Activated CD4-positive, CD25-positive, alpha-beta regulatory T cell treated with anti-CD3 and anti-CD28 coated beads, Interleukin-2, amount 50 U/mL, for 16 hours (primary cell): ENCODE measurements at regions not wholly inside any gene's neighbourhood (a gene's known extent, or its start where the extent isn't known, plus 50 kb on each side); places are given as distances from the start of the nearest gene placed in this dataset.
"Not testable (repeated sequence)": the region's sequence is repeated elsewhere in the genome, so short reads cannot be mapped to it uniquely, and the experiment has no call there.

Experiments
- DNase-seq: peaks from one replicate; pipeline ENCODE4 v3.0.0-alpha.2; 2020; ENCODE audit warnings: low read depth, low spot score

- DNase-seq: not testable (repeated sequence)
These were observed 98.1 kb downstream of the ARRDC3 start for GRCh38 chr5:91285062-91285461.

- no peak for DNase-seq
These were observed 99.2 kb downstream of the ARRDC3 start for GRCh38 chr5:91283899-91284298.

GRCh38 chr5:91283326-91283725 is 99.8 kb downstream of the ARRDC3 start:
- no peak for DNase-seq

GRCh38 chr5:91282210-91282609 is 100.9 kb downstream of the ARRDC3 start:
- DNase-seq: no peak

- DNase-seq: no peak
These were observed 101.7 kb downstream of the ARRDC3 start for GRCh38 chr5:91281401-91281800.

GRCh38 chr5:91280362-91281269 is 102.5 kb downstream of the ARRDC3 start:
- DNase-seq: peak; percentile 71

- DNase-seq: no peak
These were observed 105.3 kb downstream of the ARRDC3 start for GRCh38 chr5:91277840-91278239.

GRCh38 chr5:91277093-91277626 is 106.0 kb downstream of the ARRDC3 start:
- DNase-seq: no peak

- no peak for DNase-seq
These were observed 110.3 kb downstream of the ARRDC3 start for GRCh38 chr5:91272858-91273257.

- no peak for DNase-seq
These were observed 111.1 kb downstream of the ARRDC3 start for GRCh38 chr5:91271999-91272398.

- DNase-seq: no peak
These were observed 113.9 kb downstream of the ARRDC3 start for GRCh38 chr5:91269198-91269597.

GRCh38 chr5:91266184-91266705 is 116.9 kb downstream of the ARRDC3 start:
- no peak for DNase-seq

GRCh38 chr5:91264311-91265051 is 118.6 kb downstream of the ARRDC3 start:
- no peak for DNase-seq

GRCh38 chr5:91263898-91264297 is 119.2 kb downstream of the ARRDC3 start:
- no peak for DNase-seq

GRCh38 chr5:91257301-91257700 is 125.8 kb downstream of the ARRDC3 start:
- no peak for DNase-seq

- DNase-seq: no peak
These were observed 127.0 kb downstream of the ARRDC3 start for GRCh38 chr5:91256142-91256524.

- no peak for DNase-seq
These were observed 127.5 kb downstream of the ARRDC3 start for GRCh38 chr5:91255396-91256141.

GRCh38 chr5:91252916-91253315 is 130.2 kb downstream of the ARRDC3 start:
- DNase-seq: no peak

GRCh38 chr5:91245871-91246270 is 137.2 kb downstream of the ARRDC3 start:
- DNase-seq: no peak

GRCh38 chr5:91245074-91245452 is 138.1 kb downstream of the ARRDC3 start:
- no peak for DNase-seq

GRCh38 chr5:91244380-91245073 is 138.6 kb downstream of the ARRDC3 start:
- no peak for DNase-seq
